SK-N-SH (cell line): ENCODE measurements at regions not wholly inside any gene's neighbourhood (a gene's known extent, or its start where the extent isn't known, plus 50 kb on each side); places are given as distances from the start of the nearest gene placed in this dataset.

ENCODE experiments used
- CTCF ChIA-PET: fragments of 300-600, 350-600 bp; formaldehyde crosslinking; extraction: SDS; loops from one replicate; lab custom pipeline; 2021; lab: Yijun Ruan, JAX
- POLR2A ChIA-PET: fragments of 350-600 bp; sonication (Branson Sonifier 250); formaldehyde crosslinking; extraction: SDS; loops from one replicate; lab custom pipeline; 2020; ENCODE audit warnings: antibody characterized with exemption, inconsistent platforms; lab: Yijun Ruan, JAX
- DNase-seq: peaks from one replicate; pipeline ENCODE4 v3.0.0; 2012
- H2AFZ ChIP-seq: fragments of 200-600 bp; sonication (generic); 2 replicates; pipeline ENCODE4 v1.8.1; 2016; ENCODE audit warnings: antibody characterized with exemption, mild to moderate bottlenecking, low read depth
- H3F3A ChIP-seq: fragments of 200-600 bp; sonication (generic); replicated peaks from 2 replicates; pipeline ENCODE3; 2016; ENCODE audit warnings: antibody characterized with exemption, mild to moderate bottlenecking; ENCODE audit not compliant: insufficient read depth
- H3K27ac ChIP-seq, 2 experiments: fragments of 200-500 bp in 1 of 2; fragments of 200-600 bp in 1 of 2; sonication (Bioruptor generic) in 1 of 2; sonication (generic), shearing (Covaris generic) in 1 of 2; 2 replicates each; pipeline versions ENCODE4 v1.5.1 to v1.6.1; 2014 to 2016; ENCODE audit warnings: low read depth in 2 of 2, inconsistent platforms in 1 of 2, low read length in 1 of 2, mild to moderate bottlenecking in 1 of 2, mixed read lengths in 1 of 2
- H3K27me3 ChIP-seq: fragments of 200-600 bp; sonication (generic), shearing (Covaris generic); 2 replicates; pipeline ENCODE4 v1.6.1; 2016; ENCODE audit warnings: mixed run types; ENCODE audit not compliant: insufficient read depth
- H3K36me3 ChIP-seq, 2 experiments: fragments of 200-500 bp in 1 of 2; fragments of 200-600 bp in 1 of 2; sonication (Bioruptor generic) in 1 of 2; sonication (generic) in 1 of 2; replicated peaks in 1 of 2; 2 replicates each; pipeline versions ENCODE3 to v1.5.1; 2014 to 2016; ENCODE audit warnings: low read length in 1 of 2, mild to moderate bottlenecking in 1 of 2; ENCODE audit not compliant: insufficient read depth in 2 of 2, control insufficient read depth in 1 of 2
- H3K4me1 ChIP-seq, 2 experiments: fragments of 200-500 bp in 1 of 2; fragments of 200-600 bp in 1 of 2; sonication (Bioruptor generic) in 1 of 2; sonication (generic), shearing (Covaris generic) in 1 of 2; 2 replicates each; pipeline versions ENCODE4 v1.5.1 to v1.6.1; 2014 to 2016; ENCODE audit warnings: low read depth in 1 of 2, low read length in 1 of 2, mixed run types in 1 of 2; ENCODE audit not compliant: insufficient read depth in 2 of 2, control insufficient read depth in 1 of 2
- H3K4me2 ChIP-seq: fragments of 200-600 bp; sonication (generic), shearing (Covaris generic); 2 replicates; pipeline ENCODE4 v1.6.1; 2017; ENCODE audit warnings: mixed run types
- H3K4me3 ChIP-seq, 2 experiments: fragments of 200-500 bp in 1 of 2; fragments of 200-600 bp in 1 of 2; sonication (Bioruptor generic) in 1 of 2; sonication (generic), shearing (Covaris generic) in 1 of 2; 2 replicates each; pipeline versions ENCODE4 v1.5.1 to v1.8.1; 2014 to 2016; ENCODE audit warnings: low read depth in 2 of 2, inconsistent platforms in 1 of 2, low read length in 1 of 2, mild to moderate bottlenecking in 1 of 2, mixed read lengths in 1 of 2, moderate library complexity in 1 of 2
- H3K79me2 ChIP-seq: fragments of 200-600 bp; sonication (generic); 2 replicates; pipeline ENCODE4 v1.8.1; 2017; ENCODE audit warnings: mild to moderate bottlenecking; ENCODE audit not compliant: insufficient read depth
- H3K9ac ChIP-seq: fragments of 200-600 bp; sonication (generic); 2 replicates; pipeline ENCODE4 v1.6.1; 2017; ENCODE audit warnings: mixed run types
- H3K9me2 ChIP-seq: fragments of 200-600 bp; sonication (generic); 2 replicates; pipeline ENCODE4 v1.6.1; 2017; ENCODE audit warnings: mixed run types
- H3K9me3 ChIP-seq: fragments of 200-600 bp; sonication (generic); 2 replicates; pipeline ENCODE4 v1.6.1; 2017; ENCODE audit warnings: mixed run types, mild to moderate bottlenecking, moderate library complexity
- H4K20me1 ChIP-seq: fragments of 200-600 bp; sonication (generic); 2 replicates; pipeline ENCODE4 v1.6.1; 2017; ENCODE audit warnings: mild to moderate bottlenecking, mixed run types; ENCODE audit not compliant: insufficient read depth
- FOXM1 ChIP-seq: IDR thresholded peaks from 2 replicates; pipeline ENCODE4 v1.4.0; 2012; ENCODE audit warnings: low read depth, mild to moderate bottlenecking
- GATA2 ChIP-seq: sonication (generic); formaldehyde crosslinking; IDR thresholded peaks from 2 replicates; pipeline ENCODE4 v1.5.0; 2020; ENCODE audit warnings: mild to moderate bottlenecking, missing genetic modification reagents
- NFIC ChIP-seq: IDR thresholded peaks from 2 replicates; pipeline ENCODE4 v1.4.0; 2012; ENCODE audit warnings: borderline replicate concordance
- RAD21 ChIP-seq: IDR thresholded peaks from 2 replicates; pipeline ENCODE4 v1.6.1; 2012; ENCODE audit warnings: mild to moderate bottlenecking, low read length
- RCOR1 ChIP-seq: fragments of 150-350 bp; IDR thresholded peaks from 2 replicates; pipeline ENCODE4 v1.6.1; 2017; ENCODE audit warnings: antibody characterized with exemption, low read length
- RFX5 ChIP-seq: IDR thresholded peaks from 2 replicates; pipeline ENCODE4 v1.6.1; 2012; ENCODE audit warnings: mild to moderate bottlenecking, improper control_type of control experiment, low read length
- SMC3 ChIP-seq: IDR thresholded peaks from 2 replicates; pipeline ENCODE4 v1.6.1; 2012; ENCODE audit warnings: low read depth, low read length, improper control_type of control experiment
- WGBS: methylation state at CpG from one replicate; pipeline ENCODE4 v1.1.6; 2017; ENCODE audit warnings: low lambda C conversion rate; 5-methylcytosine and 5-hydroxymethylcytosine counted together
- TF ChIP-seq, protein P1 (sequence below): IDR thresholded peaks from 2 replicates; pipeline ENCODE4 v1.4.0; 2012; ENCODE audit warnings: low read depth
- TF ChIP-seq, protein P2 (sequence below): IDR thresholded peaks from 2 replicates; pipeline ENCODE4 v1.4.0; 2012; ENCODE audit warnings: low read depth, borderline replicate concordance
- TF ChIP-seq, protein P3 (sequence below): fragments of 150-350 bp; IDR thresholded peaks from 2 replicates; pipeline ENCODE4 v1.6.1; 2016; ENCODE audit warnings: mild to moderate bottlenecking, low read depth, low read length

DNA sequence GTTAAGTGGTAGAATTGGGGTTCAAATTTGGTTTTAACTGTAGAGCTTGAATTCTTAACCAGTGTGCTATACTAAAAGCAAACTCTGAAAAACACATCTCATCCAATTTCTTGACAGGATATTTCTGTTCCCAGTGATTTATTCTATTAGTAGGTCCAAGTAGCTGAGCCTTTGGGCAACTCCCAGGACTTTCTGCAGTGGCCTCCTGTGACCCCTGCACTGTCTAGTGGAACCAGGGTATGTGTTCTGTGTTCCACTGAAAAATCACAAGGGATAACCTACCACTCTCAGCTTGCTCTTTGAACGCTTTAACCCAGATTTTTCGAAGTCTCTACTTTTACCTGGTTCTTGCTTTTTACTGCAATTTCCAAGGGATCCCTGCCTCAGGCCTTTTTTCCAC, 58.0 kb upstream of the SCOC start:
- no peak overlapping the region for H3K4me2 ChIP-seq
- H3K27me3 ChIP-seq = no peaks in the 10 kb centered on the region
- H3K36me3 ChIP-seq = no peaks in the 10 kb centered on the region
- peaks cover 4 to 7% of the 10 kb centered on the region in 2 experiments; a peak in 3 of 4 replicates for H3K4me1 ChIP-seq
- CTCF ChIA-PET = interaction anchor here (1.0 to 2.4 kb wide), 6 partner anchors 9 to 664 kb away, joined by 3 to 13 read pairs (median 4); no protein-coding TSS in a partner anchor
- no peak overlapping the region for H2AFZ ChIP-seq
- DNase-seq = no peak
- no peaks in the 10 kb centered on the region for H3K9me2 ChIP-seq
- no peaks in the 10 kb centered on the region for H3K79me2 ChIP-seq
- H4K20me1 ChIP-seq = no peaks in the 10 kb centered on the region
- H3K27ac ChIP-seq = no peak overlapping the region
- no peaks in the 10 kb centered on the region for H3K9me3 ChIP-seq
- H3K9ac ChIP-seq = no peak overlapping the region
- TF ChIP-seq, protein P1, sequence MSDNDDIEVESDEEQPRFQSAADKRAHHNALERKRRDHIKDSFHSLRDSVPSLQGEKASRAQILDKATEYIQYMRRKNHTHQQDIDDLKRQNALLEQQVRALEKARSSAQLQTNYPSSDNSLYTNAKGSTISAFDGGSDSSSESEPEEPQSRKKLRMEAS = no peak
- TF ChIP-seq RFX5 (no peak), FOXM1 (no peak), RAD21 (no peak), GATA2 (CRISPR knock-in tag) (no peak)
- TF ChIP-seq, protein P2, sequence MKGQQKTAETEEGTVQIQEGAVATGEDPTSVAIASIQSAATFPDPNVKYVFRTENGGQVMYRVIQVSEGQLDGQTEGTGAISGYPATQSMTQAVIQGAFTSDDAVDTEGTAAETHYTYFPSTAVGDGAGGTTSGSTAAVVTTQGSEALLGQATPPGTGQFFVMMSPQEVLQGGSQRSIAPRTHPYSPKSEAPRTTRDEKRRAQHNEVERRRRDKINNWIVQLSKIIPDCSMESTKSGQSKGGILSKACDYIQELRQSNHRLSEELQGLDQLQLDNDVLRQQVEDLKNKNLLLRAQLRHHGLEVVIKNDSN = no peak
- TF ChIP-seq, protein P3, sequence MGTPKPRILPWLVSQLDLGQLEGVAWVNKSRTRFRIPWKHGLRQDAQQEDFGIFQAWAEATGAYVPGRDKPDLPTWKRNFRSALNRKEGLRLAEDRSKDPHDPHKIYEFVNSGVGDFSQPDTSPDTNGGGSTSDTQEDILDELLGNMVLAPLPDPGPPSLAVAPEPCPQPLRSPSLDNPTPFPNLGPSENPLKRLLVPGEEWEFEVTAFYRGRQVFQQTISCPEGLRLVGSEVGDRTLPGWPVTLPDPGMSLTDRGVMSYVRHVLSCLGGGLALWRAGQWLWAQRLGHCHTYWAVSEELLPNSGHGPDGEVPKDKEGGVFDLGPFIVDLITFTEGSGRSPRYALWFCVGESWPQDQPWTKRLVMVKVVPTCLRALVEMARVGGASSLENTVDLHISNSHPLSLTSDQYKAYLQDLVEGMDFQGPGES = no peak
- TF ChIP-seq, all 33 proteins: peak for 0
- Histone ChIP-seq H3K4me3 (no peak overlapping the region), H3F3A (peaks cover 5% of the 10 kb centered on the region)
- 97% methylated on average over 2 of the region's 2 CpGs for WGBS
- POLR2A ChIA-PET = no interaction called here

DNA sequence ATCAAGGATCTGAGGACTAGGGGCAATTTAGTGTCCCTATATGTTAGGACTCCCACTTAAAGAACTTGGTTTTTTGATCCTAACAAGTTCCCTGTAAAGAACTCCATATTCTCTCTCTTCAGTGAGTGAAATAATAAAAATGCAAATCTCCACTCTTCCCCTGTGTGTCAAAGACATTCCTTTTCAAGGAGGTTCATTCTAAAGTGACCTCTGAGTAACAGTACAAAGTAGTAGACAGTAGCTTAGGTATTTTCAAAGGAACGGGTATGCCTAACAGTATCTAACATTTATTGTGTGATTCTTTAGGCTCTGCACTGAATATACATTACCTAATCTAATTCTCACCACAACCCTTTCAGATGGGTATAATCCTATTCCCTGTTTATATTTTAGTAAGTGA, 58.4 kb upstream of the SCOC start:
- Histone ChIP-seq H2AFZ (no peak overlapping the region), H3K4me3 (no peak overlapping the region), H3K9me2 (no peaks in the 10 kb centered on the region), H4K20me1 (no peaks in the 10 kb centered on the region), H3K4me2 (no peak overlapping the region), H3F3A (peaks cover 9% of the 10 kb centered on the region), H3K27ac (no peak overlapping the region), H3K9ac (no peak overlapping the region), H3K79me2 (no peaks in the 10 kb centered on the region), H3K9me3 (no peaks in the 10 kb centered on the region), H3K27me3 (no peaks in the 10 kb centered on the region), H3K4me1 (peaks cover 4 to 12% of the 10 kb centered on the region in 2 experiments), H3K36me3 (no peaks in the 10 kb centered on the region)
- ChIA-PET CTCF (interaction anchor here (0.9 to 2.4 kb wide), 6 partner anchors 9 to 137 kb away, joined by 3 to 13 read pairs (median 4); no protein-coding TSS in a partner anchor), POLR2A (no interaction called here)
- no peak for TF ChIP-seq SMC3
- no peak for TF ChIP-seq NFIC
- no peak for TF ChIP-seq FOXM1
- no peak for TF ChIP-seq GATA2 (CRISPR knock-in tag)
- TF ChIP-seq, protein P2 = no peak
- TF ChIP-seq RCOR1 = no peak
- WGBS = 82% methylated on average over 1 of the region's 1 CpG
- no peak for DNase-seq
